ENCODE measurements at regions not wholly inside any gene's neighbourhood (a gene's known extent, or its start where the extent isn't known, plus 50 kb on each side); places are given as distances from the start of the nearest gene placed in this dataset.
"Not testable (repeated sequence)": the region's sequence is repeated elsewhere in the genome, so short reads cannot be mapped to it uniquely, and the experiment has no call there.

- not testable (repeated sequence) for DNase-seq
Measured at GRCh38 chr16:72729552-72729951, 318.4 kb downstream of the ZFHX3 start.

- DNase-seq = no peak
Measured at GRCh38 chr16:72728516-72728915, 319.4 kb downstream of the ZFHX3 start.

GRCh38 chr16:72727565-72727964 lies 320.4 kb downstream of the ZFHX3 start:
- DNase-seq = no peak

GRCh38 chr16:72725643-72726042 lies 322.3 kb downstream of the ZFHX3 start:
- no peak for DNase-seq

GRCh38 chr16:72723781-72724180 lies 324.1 kb downstream of the ZFHX3 start:
- no peak for DNase-seq

GRCh38 chr16:72722552-72722951 lies 325.4 kb downstream of the ZFHX3 start:
- no peak for DNase-seq

- no peak for DNase-seq
Measured at GRCh38 chr16:72721981-72722380, 325.9 kb downstream of the ZFHX3 start.

GRCh38 chr16:72715267-72715666 lies 332.7 kb downstream of the ZFHX3 start:
- no peak for DNase-seq

GRCh38 chr16:72711823-72712222 lies 336.1 kb downstream of the ZFHX3 start:
- no peak for DNase-seq

- no peak for DNase-seq
Measured at GRCh38 chr16:72705801-72706200, 342.1 kb downstream of the ZFHX3 start.

GRCh38 chr16:72704746-72705372 lies 343.1 kb downstream of the ZFHX3 start:
- no peak for DNase-seq

GRCh38 chr16:72689851-72690250 lies 358.1 kb downstream of the ZFHX3 start:
- no peak for DNase-seq

- DNase-seq = no peak
Measured at GRCh38 chr16:72680732-72681131, 367.2 kb downstream of the ZFHX3 start.

- DNase-seq = no peak
Measured at GRCh38 chr16:72679856-72680255, 368.1 kb downstream of the ZFHX3 start.

GRCh38 chr16:72677662-72678447 lies 370.1 kb downstream of the ZFHX3 start:
- DNase-seq = no peak

GRCh38 chr16:72673118-72673517 lies 374.8 kb downstream of the ZFHX3 start:
- no peak for DNase-seq

GRCh38 chr16:72666267-72666666 lies 381.7 kb downstream of the ZFHX3 start:
- DNase-seq = peak in 1 of 6 experiments; percentile 1

GRCh38 chr16:72665701-72666100 lies 382.2 kb downstream of the ZFHX3 start:
- no peak for DNase-seq

- peak; percentile 84 to 93 (median 92) for DNase-seq
Measured at GRCh38 chr16:72664509-72665408, 383.2 kb downstream of the ZFHX3 start.

GRCh38 chr16:72664056-72664508 lies 383.8 kb downstream of the ZFHX3 start:
- no peak for DNase-seq

GRCh38 chr16:72658888-72659717 lies 388.8 kb downstream of the ZFHX3 start:
- no peak for DNase-seq

- no peak for DNase-seq
Measured at GRCh38 chr16:72657791-72658190, 390.1 kb downstream of the ZFHX3 start.

Measured in stimulated activated naive CD4-positive, alpha-beta T cell (primary cell).